Tibial nerve (tissue), 3 donors: ENCODE measurements at regions not wholly inside any gene's neighbourhood (a gene's known extent, or its start where the extent isn't known, plus 50 kb on each side); places are given as distances from the start of the nearest gene placed in this dataset.

Source experiments
- CTCF ChIP-seq, 5 experiments: fragments of 200-600 bp in 3 of 5; fragments of 450-650 bp in 2 of 5; sonication (generic) in 3 of 5; IDR thresholded peaks; one replicate each; pipeline ENCODE4 v1.5.1; 2016 to 2019; ENCODE audit warnings: antibody characterized with exemption in 5 of 5, mild to moderate bottlenecking in 3 of 5, moderate library complexity in 2 of 5
- POLR2A ChIP-seq, 2 donors: fragments of 450-650 bp; IDR thresholded peaks; one replicate each; pipeline ENCODE4 v1.6.1; 2017; ENCODE audit warnings: antibody characterized with exemption in 2 of 2, mild to moderate bottlenecking in 2 of 2, moderate library complexity in 2 of 2

- TF ChIP-seq CTCF (IDR thresholded peaks at IDR 0.05) (no peak), POLR2A (IDR thresholded peaks at IDR 0.05) (no peak)
Observed at GRCh38 chr2:235283246-235283645, 210.6 kb upstream of the AGAP1 start.
